Lung (tissue), 11 donors: ENCODE measurements at regions not wholly inside any gene's neighbourhood (a gene's known extent, or its start where the extent isn't known, plus 50 kb on each side); places are given as distances from the start of the nearest gene placed in this dataset.

Experiments
- ATAC-seq: fragments of 200-7000 bp; cut with Tn5 transposase; one replicate; pipeline ENCODE4 v1.9.1; 2020; ENCODE audit warnings: moderate number of reproducible peaks; ENCODE audit not compliant: insufficient read depth, low FRiP score
- DNase-seq, 3 donors: peaks; one replicate each; pipeline ENCODE4 v3.0.0-alpha.2; 2013 to 2017
- H3K27ac ChIP-seq, 2 donors: one replicate each; pipeline ENCODE4 v1.5.1; 2013; ENCODE audit warnings: mild to moderate bottlenecking in 2 of 2, moderate library complexity in 2 of 2, control low read depth in 1 of 2, inconsistent platforms in 1 of 2, low read depth in 1 of 2, low read length in 1 of 2
- H3K27me3 ChIP-seq, 3 donors: one replicate each; pipeline ENCODE4 v1.5.1; 2013; ENCODE audit warnings: low read length in 2 of 3; ENCODE audit not compliant: control insufficient read depth in 3 of 3, insufficient read depth in 3 of 3
- H3K36me3 ChIP-seq, 4 donors: one replicate each; pipeline ENCODE4 v1.5.1; 2013; ENCODE audit warnings: low read length in 4 of 4, mild to moderate bottlenecking in 1 of 4, moderate library complexity in 1 of 4; ENCODE audit not compliant: control insufficient read depth in 4 of 4, insufficient read depth in 4 of 4
- H3K4me1 ChIP-seq, 5 donors: one replicate each; pipeline ENCODE4 v1.5.1; 2013; ENCODE audit warnings: low read length in 5 of 5, mild to moderate bottlenecking in 2 of 5, moderate library complexity in 1 of 5; ENCODE audit not compliant: control insufficient read depth in 5 of 5, insufficient read depth in 5 of 5
- H3K4me3 ChIP-seq: one replicate; pipeline ENCODE4 v1.5.1; 2013; ENCODE audit warnings: mild to moderate bottlenecking, control low read depth, moderate library complexity
- H3K9ac ChIP-seq, 2 donors: one replicate each; pipeline ENCODE4 v1.5.1; 2013; ENCODE audit warnings: low read length in 2 of 2, control low read depth in 1 of 2; ENCODE audit not compliant: insufficient read depth in 1 of 2
- H3K9me3 ChIP-seq, 4 donors: one replicate each; pipeline ENCODE4 v1.5.1; 2013; ENCODE audit warnings: low read length in 3 of 4, mild to moderate bottlenecking in 1 of 4, moderate library complexity in 1 of 4; ENCODE audit not compliant: control insufficient read depth in 4 of 4, insufficient read depth in 3 of 4
- WGBS, 2 donors: extraction: QIAGEN DNeasy Blood & Tissue Kit; methylation state at CpG; one replicate each; pipeline ENCODE4 v1.1.7; 2013; 5-methylcytosine and 5-hydroxymethylcytosine counted together
- TF ChIP-seq, protein P1 (sequence below): IDR thresholded peaks from 2 replicates; pipeline ENCODE4 v1.5.1; 2012; ENCODE audit warnings: mild to moderate bottlenecking; ENCODE audit errors: control extremely low read depth, extremely low read depth
- donor health status: control.
- donor health status: control.
- donor health status: Bipolar disorder and iron deficiency.
- donor health status: healthy.
- donor health status: DM: yes; HTN: yes; CAD: no.

DNA sequence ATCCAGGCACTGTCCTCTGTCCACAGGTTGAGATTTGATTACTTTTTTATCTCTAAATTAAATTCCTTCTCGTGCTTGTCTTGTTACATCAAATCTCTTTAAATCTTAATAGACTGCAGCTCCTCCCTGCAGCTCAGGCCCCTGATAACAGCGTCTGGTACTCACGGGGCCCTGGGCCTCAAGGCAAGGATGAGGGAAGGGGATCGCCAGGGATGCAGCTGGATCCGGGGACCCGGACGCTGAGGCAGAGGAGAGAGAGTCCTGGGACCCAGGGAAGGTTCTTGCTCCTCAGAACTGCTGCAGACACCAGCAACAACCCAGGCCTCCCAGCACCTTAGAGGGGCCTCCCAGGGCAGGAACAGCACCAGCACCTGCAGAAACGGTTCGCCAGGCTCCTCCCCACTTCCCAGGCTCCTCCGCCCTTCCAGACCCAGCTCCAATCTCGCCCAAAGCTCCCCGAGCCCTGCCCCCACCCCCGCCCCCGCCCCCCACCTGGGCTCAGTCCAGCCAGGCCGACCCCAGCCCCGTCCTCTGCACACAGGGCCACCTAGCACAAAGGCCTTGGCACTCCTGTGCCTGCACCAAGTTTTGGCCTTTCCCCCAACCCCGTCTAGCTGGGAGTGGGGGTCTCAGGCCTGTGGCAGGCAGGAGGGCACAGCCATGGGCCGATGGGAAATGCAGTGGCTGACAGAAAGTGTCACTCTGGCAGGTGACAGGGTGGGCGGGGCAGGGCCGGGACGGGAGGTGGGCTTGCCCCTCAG is 60.3 kb upstream of the GALNT9 start:
- 43 to 64% methylated on average over 21 of the region's 21 CpGs for WGBS, 2 donors
- Histone ChIP-seq H3K36me3 (no peaks in the 10 kb centered on the region), H3K27me3 (peaks cover 0 to 53% (median 24%) of the 10 kb centered on the region in 3 donors), H3K4me1 (no peaks in the 10 kb centered on the region), H3K9me3 (no peaks in the 10 kb centered on the region), H3K4me3 (no peak overlapping the region), H3K27ac (no peak overlapping the region), H3K9ac (no peak overlapping the region)
- ATAC-seq (no peak), DNase-seq (no peak)
- TF ChIP-seq, protein P1, sequence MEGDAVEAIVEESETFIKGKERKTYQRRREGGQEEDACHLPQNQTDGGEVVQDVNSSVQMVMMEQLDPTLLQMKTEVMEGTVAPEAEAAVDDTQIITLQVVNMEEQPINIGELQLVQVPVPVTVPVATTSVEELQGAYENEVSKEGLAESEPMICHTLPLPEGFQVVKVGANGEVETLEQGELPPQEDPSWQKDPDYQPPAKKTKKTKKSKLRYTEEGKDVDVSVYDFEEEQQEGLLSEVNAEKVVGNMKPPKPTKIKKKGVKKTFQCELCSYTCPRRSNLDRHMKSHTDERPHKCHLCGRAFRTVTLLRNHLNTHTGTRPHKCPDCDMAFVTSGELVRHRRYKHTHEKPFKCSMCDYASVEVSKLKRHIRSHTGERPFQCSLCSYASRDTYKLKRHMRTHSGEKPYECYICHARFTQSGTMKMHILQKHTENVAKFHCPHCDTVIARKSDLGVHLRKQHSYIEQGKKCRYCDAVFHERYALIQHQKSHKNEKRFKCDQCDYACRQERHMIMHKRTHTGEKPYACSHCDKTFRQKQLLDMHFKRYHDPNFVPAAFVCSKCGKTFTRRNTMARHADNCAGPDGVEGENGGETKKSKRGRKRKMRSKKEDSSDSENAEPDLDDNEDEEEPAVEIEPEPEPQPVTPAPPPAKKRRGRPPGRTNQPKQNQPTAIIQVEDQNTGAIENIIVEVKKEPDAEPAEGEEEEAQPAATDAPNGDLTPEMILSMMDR, result no peak

DNA sequence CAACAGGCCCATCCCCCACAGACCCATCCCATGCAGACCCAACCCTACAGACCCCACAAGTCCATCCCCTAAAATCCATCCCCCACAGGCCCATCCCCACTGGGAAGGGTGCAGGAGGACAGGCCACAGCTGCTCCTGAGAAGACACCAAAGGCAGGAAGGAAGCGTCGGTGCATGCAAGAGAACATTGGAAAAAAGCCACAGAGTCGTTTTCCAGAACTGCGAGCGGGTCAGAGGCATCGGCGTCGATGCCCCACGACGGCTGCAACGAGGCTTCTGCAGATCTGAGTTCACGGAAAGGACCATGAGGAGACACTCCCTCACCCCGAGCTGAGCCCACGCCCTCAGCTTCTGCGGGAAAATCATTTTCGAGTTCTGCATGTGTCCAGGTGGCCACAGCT is 59.6 kb upstream of the GALNT9 start:
- WGBS, 2 donors, result 55 to 70% methylated on average over 16 of the region's 16 CpGs
- Histone ChIP-seq H3K9ac (no peak overlapping the region), H3K36me3 (no peaks in the 10 kb centered on the region), H3K27ac (no peak overlapping the region), H3K9me3 (no peaks in the 10 kb centered on the region), H3K27me3 (peaks cover 0 to 48% (median 25%) of the 10 kb centered on the region in 3 donors), H3K4me3 (no peak overlapping the region), H3K4me1 (no peaks in the 10 kb centered on the region)
- no peak for ATAC-seq
- peak; percentile 55 to 66 (median 61) for DNase-seq
- TF ChIP-seq, protein P1, result no peak

DNA sequence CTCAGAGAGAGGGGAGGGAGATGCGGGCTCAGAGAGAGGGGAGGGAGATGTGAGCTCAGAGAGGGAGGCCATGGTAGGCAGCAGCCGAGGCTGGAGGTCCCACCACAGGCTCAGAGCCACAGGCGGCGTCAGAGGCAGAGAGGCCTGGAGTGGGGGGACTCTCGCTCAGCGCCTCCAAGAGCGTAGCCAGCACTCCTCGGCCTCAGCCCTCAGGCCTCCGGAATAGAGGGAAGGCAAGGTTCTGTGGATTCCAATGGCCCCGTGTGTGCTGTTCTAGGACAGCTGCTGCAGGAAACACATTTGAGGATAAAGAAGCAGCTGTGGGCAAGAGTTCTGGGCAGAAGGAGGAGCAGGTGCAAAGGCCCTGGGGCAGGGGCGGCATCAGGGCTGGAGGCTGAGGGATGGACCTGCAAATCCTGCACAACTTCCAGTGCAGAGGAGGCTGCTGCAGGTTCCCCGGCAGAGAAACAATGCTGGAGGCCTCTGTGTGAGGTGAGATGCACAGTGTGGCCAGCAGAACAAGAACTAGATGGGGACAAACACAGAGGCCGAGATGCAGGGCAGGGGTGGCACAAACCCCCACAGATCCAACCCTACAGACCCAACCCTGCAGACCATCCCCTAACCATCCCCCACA is 59.1 kb upstream of the GALNT9 start:
- WGBS, 2 donors, result 63 to 70% methylated on average over 12 to 13 of the region's 13 CpGs
- Histone ChIP-seq H3K9ac (no peak overlapping the region), H3K36me3 (no peaks in the 10 kb centered on the region), H3K4me3 (no peak overlapping the region), H3K27ac (no peak overlapping the region), H3K4me1 (no peaks in the 10 kb centered on the region), H3K27me3 (peaks cover 0 to 53% (median 27%) of the 10 kb centered on the region in 3 donors), H3K9me3 (no peaks in the 10 kb centered on the region)
- ATAC-seq (no peak), DNase-seq (no peak)
- TF ChIP-seq, protein P1, result no peak
